Sigmoid colon (tissue), 4 donors: ENCODE measurements at regions not wholly inside any gene's neighbourhood (a gene's known extent, or its start where the extent isn't known, plus 50 kb on each side); places are given as distances from the start of the nearest gene placed in this dataset.

Source experiments
- CTCF ChIP-seq, 4 experiments: fragments of 450-650 bp in 3 of 4; fragments of 200-600 bp in 1 of 4; IDR thresholded peaks; one replicate each; pipeline ENCODE4 v1.5.1; 2016 to 2019; ENCODE audit warnings: antibody characterized with exemption in 4 of 4, mild to moderate bottlenecking in 3 of 4, moderate library complexity in 2 of 4
- POLR2AphosphoS5 ChIP-seq, 4 donors: sonication (generic); formaldehyde crosslinking; IDR thresholded peaks; one replicate each; pipeline ENCODE4 v1.6.1; 2017; ENCODE audit warnings: antibody characterized with exemption in 4 of 4

- TF ChIP-seq POLR2AphosphoS5 (IDR thresholded peaks at IDR 0.05), result no peak
- no peak for TF ChIP-seq CTCF (IDR thresholded peaks at IDR 0.05)
Observed at GRCh38 chr7:17405786-17406185, 107.3 kb downstream of the AHR start.
